ENCODE measurements at regions not wholly inside any gene's neighbourhood (a gene's known extent, or its start where the extent isn't known, plus 50 kb on each side); places are given as distances from the start of the nearest gene placed in this dataset.

DNA sequence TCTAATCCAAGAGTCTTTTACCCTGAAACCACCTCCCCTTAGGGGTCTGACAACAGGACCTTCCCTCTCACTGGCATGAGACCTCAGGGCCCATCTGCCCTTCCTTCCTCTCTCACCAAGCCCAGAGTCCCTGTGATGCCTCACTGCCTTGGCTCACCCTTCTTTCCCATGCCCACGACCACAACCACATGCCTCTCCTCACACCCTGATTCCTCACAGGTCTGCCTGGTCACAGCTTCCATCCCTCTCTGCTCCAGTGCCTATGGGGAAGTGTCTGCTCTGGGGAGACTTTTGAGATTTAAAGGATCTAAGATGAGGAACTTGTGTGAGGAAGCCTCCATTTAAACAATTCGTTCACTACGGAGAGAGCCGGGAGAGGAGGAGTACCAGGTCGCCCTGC, 98.9 kb upstream of the SH3BP4 start:
- CTCF ChIA-PET = no interaction called here
- DNase-seq (ENCODE audit: low read depth, low spot score) = no peak
- TF ChIP-seq, protein P1, sequence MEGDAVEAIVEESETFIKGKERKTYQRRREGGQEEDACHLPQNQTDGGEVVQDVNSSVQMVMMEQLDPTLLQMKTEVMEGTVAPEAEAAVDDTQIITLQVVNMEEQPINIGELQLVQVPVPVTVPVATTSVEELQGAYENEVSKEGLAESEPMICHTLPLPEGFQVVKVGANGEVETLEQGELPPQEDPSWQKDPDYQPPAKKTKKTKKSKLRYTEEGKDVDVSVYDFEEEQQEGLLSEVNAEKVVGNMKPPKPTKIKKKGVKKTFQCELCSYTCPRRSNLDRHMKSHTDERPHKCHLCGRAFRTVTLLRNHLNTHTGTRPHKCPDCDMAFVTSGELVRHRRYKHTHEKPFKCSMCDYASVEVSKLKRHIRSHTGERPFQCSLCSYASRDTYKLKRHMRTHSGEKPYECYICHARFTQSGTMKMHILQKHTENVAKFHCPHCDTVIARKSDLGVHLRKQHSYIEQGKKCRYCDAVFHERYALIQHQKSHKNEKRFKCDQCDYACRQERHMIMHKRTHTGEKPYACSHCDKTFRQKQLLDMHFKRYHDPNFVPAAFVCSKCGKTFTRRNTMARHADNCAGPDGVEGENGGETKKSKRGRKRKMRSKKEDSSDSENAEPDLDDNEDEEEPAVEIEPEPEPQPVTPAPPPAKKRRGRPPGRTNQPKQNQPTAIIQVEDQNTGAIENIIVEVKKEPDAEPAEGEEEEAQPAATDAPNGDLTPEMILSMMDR (IDR thresholded peaks at IDR 0.05; ENCODE audit: low read depth, low read length) = no peak

DNA sequence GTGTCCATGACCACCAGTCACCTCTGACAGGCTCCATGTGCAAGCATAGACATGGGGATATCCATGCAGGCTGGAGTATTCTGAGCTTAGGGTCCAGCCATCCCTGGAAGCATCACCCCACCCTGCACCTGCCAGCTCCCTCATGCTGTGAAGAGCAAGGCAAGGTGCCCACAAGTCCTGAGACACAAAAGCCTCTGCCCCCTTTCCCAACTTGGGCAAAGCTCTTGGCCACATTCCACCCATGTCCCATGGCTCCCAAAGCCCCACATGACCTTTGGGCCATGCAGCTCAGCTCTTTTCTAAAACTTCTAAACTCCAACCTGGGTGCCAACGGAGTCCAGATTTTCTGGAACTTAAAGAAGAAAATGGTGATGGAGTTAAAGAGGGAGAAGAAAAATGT, 99.8 kb upstream of the SH3BP4 start:
- H3K27ac ChIP-seq (ENCODE audit: low read depth, low read length) = no peak overlapping the region
- peaks cover 3% of the 10 kb centered on the region; the same call in 1 of the 2 replicates for H3K9me3 ChIP-seq (ENCODE audit: control insufficient read depth, insufficient read depth, low read length)
- ChIA-PET POLR2A (no interaction called here), CTCF (interaction anchor here (0.6 kb wide), 1 partner anchor 47 kb away, joined by 3 read pairs; no protein-coding TSS in a partner anchor)
- H3K27me3 ChIP-seq (ENCODE audit: control insufficient read depth, insufficient read depth, low read length) = no peaks in the 10 kb centered on the region
- TF ChIP-seq, protein P1 (IDR thresholded peaks at IDR 0.05; ENCODE audit: low read depth, low read length) = no peak
- no peak overlapping the region for H3K4me3 ChIP-seq (ENCODE audit: low read depth, low read length)
- DNase-seq (ENCODE audit: low read depth, low spot score) = no peak

More for the DNA sequence above, 98.9 kb upstream of the SH3BP4 start:
- no peak overlapping the region for H3K27ac ChIP-seq (ENCODE audit: low read depth, low read length)
- POLR2A ChIA-PET = no interaction called here
- H3K27me3 ChIP-seq (ENCODE audit: control insufficient read depth, insufficient read depth, low read length) = no peaks in the 10 kb centered on the region
- H3K4me3 ChIP-seq (ENCODE audit: low read depth, low read length) = no peak overlapping the region
- peaks cover 3% of the 10 kb centered on the region; the same call in 1 of the 2 replicates for H3K9me3 ChIP-seq (ENCODE audit: control insufficient read depth, insufficient read depth, low read length)

DNA sequence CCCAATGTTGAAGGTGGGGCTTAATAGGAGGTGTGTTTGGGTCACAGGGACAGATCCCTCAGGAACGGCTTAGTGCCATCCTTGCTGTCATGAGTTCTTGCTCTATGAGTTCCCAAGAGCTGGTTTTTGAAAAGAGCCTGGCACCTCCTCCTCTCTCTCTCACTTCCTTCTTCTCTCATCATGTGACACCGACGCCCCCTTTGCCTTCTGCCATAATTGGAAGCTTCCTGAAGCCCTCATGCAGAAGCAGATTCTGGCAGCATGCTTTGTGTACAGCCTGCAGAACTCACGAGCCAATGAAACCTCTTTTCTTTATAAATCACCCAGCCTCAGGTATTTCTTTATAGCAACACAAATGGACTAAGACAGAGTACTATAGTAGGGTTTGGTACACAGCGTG, 100.4 kb upstream of the SH3BP4 start:
- TF ChIP-seq, protein P1 (IDR thresholded peaks at IDR 0.05; ENCODE audit: low read depth, low read length) = no peak
- peaks cover 3% of the 10 kb centered on the region; the same call in 1 of the 2 replicates for H3K9me3 ChIP-seq (ENCODE audit: control insufficient read depth, insufficient read depth, low read length)
- H3K4me3 ChIP-seq (ENCODE audit: low read depth, low read length) = no peak overlapping the region
- H3K27me3 ChIP-seq (ENCODE audit: control insufficient read depth, insufficient read depth, low read length) = no peaks in the 10 kb centered on the region
- H3K27ac ChIP-seq (ENCODE audit: low read depth, low read length) = no peak overlapping the region
- ChIA-PET CTCF (interaction anchor here (0.6 kb wide), 1 partner anchor 47 kb away, joined by 3 read pairs; no protein-coding TSS in a partner anchor), POLR2A (no interaction called here)
- no peak for DNase-seq (ENCODE audit: low read depth, low spot score)

DNA sequence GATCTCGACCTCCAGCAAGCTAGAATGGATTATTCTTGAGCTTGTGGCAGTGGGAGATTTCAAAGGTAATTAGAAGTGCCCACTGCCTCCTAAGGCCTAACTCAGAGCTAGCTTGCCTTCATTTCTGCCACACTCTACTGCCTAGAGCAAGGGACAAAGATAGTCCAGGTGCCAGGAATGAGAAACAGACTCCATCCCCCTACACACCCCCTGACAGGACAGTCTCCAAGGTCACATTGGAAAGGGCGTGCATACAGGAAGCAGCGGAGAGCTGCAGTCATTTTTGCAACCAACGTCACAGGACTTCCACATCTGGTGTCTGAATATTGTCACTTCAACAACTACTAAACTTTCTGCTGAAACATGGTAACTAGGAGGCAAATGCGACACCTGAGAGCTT, 101.0 kb upstream of the SH3BP4 start:
- Histone ChIP-seq H3K4me3 (ENCODE audit: low read depth, low read length) (no peak overlapping the region), H3K27ac (ENCODE audit: low read depth, low read length) (no peak overlapping the region), H3K27me3 (ENCODE audit: control insufficient read depth, insufficient read depth, low read length) (no peaks in the 10 kb centered on the region), H3K9me3 (ENCODE audit: control insufficient read depth, insufficient read depth, low read length) (peaks cover 3% of the 10 kb centered on the region; the same call in 1 of the 2 replicates)
- ChIA-PET CTCF (no interaction called here), POLR2A (no interaction called here)
- DNase-seq (ENCODE audit: low read depth, low spot score) = no peak
- TF ChIP-seq, protein P1 (IDR thresholded peaks at IDR 0.05; ENCODE audit: low read depth, low read length) = no peak

DNA sequence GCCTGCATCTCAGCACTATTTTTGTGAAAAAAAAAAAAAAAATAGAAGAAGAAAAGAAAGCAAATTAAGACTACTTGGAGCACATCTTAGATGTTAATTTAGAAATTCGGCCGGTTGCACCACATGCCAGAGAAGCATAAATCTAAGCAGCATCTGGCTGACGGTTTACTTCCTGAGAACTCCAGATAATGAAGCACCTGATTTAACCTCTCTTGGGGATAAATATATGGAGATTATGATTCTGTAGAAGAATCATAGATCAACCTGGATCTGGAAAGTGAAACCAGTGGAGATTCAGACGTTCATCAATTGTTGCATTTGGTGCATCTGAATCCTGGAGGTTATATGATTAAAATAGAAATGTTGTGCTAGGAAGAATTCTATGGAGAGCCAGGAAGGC, 102.1 kb upstream of the SH3BP4 start:
- H3K27ac ChIP-seq (ENCODE audit: low read depth, low read length) = no peak overlapping the region
- ChIA-PET POLR2A (no interaction called here), CTCF (no interaction called here)
- H3K4me3 ChIP-seq (ENCODE audit: low read depth, low read length) = no peak overlapping the region
- TF ChIP-seq, protein P1 (IDR thresholded peaks at IDR 0.05; ENCODE audit: low read depth, low read length) = no peak
- H3K9me3 ChIP-seq (ENCODE audit: control insufficient read depth, insufficient read depth, low read length) = no peaks in the 10 kb centered on the region
- no peaks in the 10 kb centered on the region for H3K27me3 ChIP-seq (ENCODE audit: control insufficient read depth, insufficient read depth, low read length)
- no peak for DNase-seq (ENCODE audit: low read depth, low spot score)

Data from AG04450 (cell line).